ENCODE measurements at regions not wholly inside any gene's neighbourhood (a gene's known extent, or its start where the extent isn't known, plus 50 kb on each side); places are given as distances from the start of the nearest gene placed in this dataset.

DNA sequence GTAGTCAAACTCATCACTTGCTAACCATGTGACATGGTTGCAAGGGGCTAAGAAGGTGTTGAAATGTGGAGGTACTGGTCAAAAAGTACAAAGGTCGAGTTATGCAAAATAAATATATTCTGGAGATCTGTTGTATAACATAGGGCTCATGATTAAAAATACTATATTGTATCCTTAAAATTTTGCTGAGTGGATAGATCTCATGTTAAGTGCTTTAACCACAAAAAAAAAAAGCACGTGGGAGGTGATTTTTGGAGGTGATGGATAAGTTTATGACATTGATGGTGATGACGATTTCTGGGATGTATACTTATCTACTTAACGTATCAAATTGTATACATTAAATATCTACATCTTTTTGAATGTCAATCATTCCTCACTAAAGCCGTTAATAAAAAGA is 96.2 kb upstream of the PAPPA start:
- DNase-seq, result no peak
- no peaks in the 10 kb centered on the region for H3K4me1 Mint-ChIP-seq
- H3K9me3 Mint-ChIP-seq, result peaks cover 3% of the 10 kb centered on the region
- no peaks in the 10 kb centered on the region for H3K36me3 Mint-ChIP-seq
- H3K4me3 Mint-ChIP-seq, result no peak overlapping the region
- no peak overlapping the region for H3K27ac Mint-ChIP-seq
- H3K27me3 Mint-ChIP-seq, result no peaks in the 10 kb centered on the region

DNA sequence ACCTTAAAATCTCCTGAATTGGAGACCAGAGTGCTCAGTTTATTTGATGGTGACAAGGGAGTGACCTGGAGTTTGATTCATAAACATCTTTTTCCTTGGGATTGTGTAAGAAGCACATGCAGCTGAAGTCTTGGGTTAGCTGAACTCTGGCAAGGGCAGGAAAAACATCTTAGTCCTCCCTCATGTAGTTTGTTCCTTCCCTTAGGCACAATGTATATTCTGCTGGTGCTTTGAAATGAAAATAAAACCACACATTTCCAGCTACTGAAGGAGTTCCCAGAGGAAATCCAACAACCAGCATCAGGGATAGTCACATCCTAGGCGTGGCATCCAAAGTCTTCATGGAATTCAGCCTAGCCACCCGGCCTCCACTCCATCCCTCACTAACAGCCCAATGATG is 95.2 kb upstream of the PAPPA start:
- Mint-ChIP-seq H3K27ac (no peak overlapping the region), H3K36me3 (no peaks in the 10 kb centered on the region), H3K4me1 (no peaks in the 10 kb centered on the region), H3K4me3 (no peak overlapping the region), H3K9me3 (peaks cover 3% of the 10 kb centered on the region), H3K27me3 (no peaks in the 10 kb centered on the region)
- DNase-seq, result no peak

DNA sequence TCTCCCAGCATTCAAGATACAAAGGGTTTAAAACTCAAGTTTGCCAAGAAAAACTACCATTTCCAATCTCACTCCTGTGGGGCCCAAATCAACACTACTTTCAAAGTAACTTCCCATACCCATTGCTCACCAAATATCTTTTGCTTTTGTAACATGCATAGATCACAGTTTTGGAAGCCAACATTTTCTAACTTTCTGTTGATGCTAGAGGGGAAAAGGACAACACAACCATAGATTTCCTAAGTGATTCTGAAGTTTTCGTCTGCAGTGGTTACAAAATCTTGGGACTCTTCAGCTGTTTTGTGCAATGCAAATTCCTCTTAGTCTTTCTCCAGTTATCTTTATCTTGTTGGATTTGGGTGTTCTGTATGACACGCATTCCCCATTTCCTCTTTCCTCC is 94.1 kb upstream of the PAPPA start:
- DNase-seq, result no peak

DNA sequence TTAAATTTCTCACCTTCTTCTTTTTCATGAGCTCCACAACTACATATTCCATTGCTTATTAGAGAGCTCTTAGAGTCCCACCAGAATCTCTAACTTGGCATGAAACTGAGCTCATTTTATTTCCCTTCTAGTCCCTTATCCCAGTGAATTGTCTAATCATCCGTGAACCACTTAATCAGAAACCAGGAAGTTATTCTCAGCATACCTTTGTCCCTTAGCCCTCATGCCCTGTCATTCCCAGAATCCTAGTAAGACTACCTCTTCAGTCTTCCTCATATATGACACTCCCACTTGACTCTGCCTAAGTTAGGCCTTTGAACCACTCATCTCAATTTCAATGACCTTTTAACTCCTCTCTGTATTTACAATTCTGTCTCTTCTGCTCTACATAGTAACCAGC is 93.0 kb upstream of the PAPPA start:
- no peaks in the 10 kb centered on the region for H3K9me3 Mint-ChIP-seq
- no peaks in the 10 kb centered on the region for H3K36me3 Mint-ChIP-seq
- H3K27ac Mint-ChIP-seq, result no peak overlapping the region
- DNase-seq, result no peak
- no peak overlapping the region for H3K4me3 Mint-ChIP-seq
- no peaks in the 10 kb centered on the region for H3K27me3 Mint-ChIP-seq
- H3K4me1 Mint-ChIP-seq, result no peaks in the 10 kb centered on the region

More for the DNA sequence above, 94.1 kb upstream of the PAPPA start:
- Mint-ChIP-seq H3K27ac (no peak overlapping the region), H3K9me3 (no peaks in the 10 kb centered on the region), H3K4me1 (no peaks in the 10 kb centered on the region), H3K27me3 (no peaks in the 10 kb centered on the region), H3K36me3 (no peaks in the 10 kb centered on the region), H3K4me3 (no peak overlapping the region)

DNA sequence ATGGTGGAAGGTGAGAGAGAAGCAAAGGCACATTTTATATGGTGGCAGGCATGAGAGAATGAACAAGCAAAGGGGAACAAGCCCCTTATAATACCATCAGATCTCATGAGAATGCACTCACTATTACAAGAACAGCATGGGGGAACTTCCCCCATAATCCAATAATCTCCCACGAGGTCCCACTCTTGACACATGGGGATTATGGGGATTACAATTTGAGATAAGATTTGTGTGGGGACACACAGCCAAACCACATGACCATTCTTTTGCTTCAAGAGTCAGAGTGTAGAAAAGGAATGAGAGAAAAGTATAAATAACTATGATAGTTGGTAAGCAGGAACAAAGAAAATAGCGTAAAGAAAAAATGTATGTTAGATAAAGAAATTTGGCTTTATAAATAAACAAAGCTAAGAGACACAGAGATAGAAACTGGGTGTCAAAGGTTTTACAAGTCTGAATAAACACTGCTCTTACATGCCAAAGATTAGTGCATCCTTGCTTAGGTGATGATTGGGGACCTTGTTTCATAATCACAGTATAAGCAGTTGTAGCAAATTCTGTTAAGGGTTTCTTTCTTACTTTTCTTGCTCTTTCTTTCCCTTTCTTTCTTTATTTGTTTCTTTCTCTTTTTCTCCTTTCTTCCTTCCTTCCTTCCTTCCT is 91.9 kb upstream of the PAPPA start:
- Mint-ChIP-seq H3K27ac (no peak overlapping the region), H3K4me1 (no peaks in the 10 kb centered on the region), H3K36me3 (no peaks in the 10 kb centered on the region), H3K9me3 (no peaks in the 10 kb centered on the region), H3K27me3 (no peaks in the 10 kb centered on the region), H3K4me3 (no peak overlapping the region)
- no peak for DNase-seq

DNA sequence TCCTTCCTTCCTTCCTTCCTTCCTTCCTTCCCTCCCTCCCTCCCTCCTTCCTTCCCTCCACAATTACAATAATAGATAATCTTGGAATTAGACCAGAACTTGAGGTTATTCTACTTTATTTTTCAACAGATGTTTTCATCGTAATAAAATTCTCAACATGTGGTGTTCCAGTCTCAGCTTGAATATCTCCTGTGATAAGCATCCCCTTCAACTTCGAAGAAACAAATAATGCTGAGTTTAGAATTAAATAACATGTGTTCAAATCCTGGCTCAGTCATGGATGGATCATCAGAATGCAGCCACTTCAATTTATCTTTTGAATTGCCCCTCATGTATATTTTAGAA is 91.4 kb upstream of the PAPPA start:
- no peak for DNase-seq
- H3K9me3 Mint-ChIP-seq, result no peaks in the 10 kb centered on the region
- H3K4me1 Mint-ChIP-seq, result no peaks in the 10 kb centered on the region
- no peaks in the 10 kb centered on the region for H3K27me3 Mint-ChIP-seq
- no peak overlapping the region for H3K4me3 Mint-ChIP-seq
- H3K27ac Mint-ChIP-seq, result no peak overlapping the region
- no peaks in the 10 kb centered on the region for H3K36me3 Mint-ChIP-seq

DNA sequence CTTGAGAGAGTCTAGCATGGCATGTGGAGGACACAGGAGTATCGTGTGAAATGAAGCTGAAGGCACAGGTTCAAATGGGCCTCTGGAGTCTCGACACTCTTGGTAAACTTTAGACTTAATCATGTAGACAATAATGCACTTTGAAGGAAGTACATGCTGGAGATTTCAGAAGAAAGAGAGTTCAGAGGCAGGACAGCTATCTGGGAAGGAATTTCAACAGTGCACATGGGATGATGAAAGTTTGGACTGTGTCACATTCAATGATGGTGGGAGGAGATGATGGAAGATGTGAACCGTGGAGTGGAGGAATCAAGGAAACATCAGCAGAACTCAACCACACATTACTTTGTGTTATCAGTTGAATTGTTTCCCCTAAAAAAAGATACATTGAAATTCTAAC is 88.6 kb upstream of the PAPPA start:
- Mint-ChIP-seq H3K9me3 (no peaks in the 10 kb centered on the region), H3K36me3 (no peaks in the 10 kb centered on the region), H3K27ac (no peak overlapping the region), H3K27me3 (no peaks in the 10 kb centered on the region), H3K4me1 (no peaks in the 10 kb centered on the region), H3K4me3 (no peak overlapping the region)
- DNase-seq, result no peak

DNA sequence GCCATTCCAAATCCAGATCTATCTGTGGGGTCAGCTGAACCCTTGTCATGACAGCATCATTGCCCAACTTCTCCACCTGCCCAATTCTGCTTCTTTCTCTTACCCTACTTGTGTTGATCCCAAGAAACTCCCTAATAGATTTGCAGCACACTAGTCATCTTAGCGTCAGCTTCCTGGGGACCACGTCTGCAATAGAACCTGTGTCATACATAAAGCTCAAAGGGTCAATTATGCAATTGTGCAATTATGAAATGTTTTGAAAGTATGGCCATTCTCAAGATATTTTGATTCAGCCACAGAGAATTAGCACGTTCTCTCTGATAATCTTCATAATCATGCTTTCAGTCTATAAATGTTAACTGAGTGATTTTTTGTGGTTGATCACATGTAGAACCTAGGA is 87.4 kb upstream of the PAPPA start:
- H3K36me3 Mint-ChIP-seq, result no peaks in the 10 kb centered on the region
- no peak for DNase-seq
- H3K9me3 Mint-ChIP-seq, result peaks cover 1% of the 10 kb centered on the region
- no peak overlapping the region for H3K4me3 Mint-ChIP-seq
- H3K4me1 Mint-ChIP-seq, result no peaks in the 10 kb centered on the region
- H3K27ac Mint-ChIP-seq, result no peak overlapping the region
- no peaks in the 10 kb centered on the region for H3K27me3 Mint-ChIP-seq

DNA sequence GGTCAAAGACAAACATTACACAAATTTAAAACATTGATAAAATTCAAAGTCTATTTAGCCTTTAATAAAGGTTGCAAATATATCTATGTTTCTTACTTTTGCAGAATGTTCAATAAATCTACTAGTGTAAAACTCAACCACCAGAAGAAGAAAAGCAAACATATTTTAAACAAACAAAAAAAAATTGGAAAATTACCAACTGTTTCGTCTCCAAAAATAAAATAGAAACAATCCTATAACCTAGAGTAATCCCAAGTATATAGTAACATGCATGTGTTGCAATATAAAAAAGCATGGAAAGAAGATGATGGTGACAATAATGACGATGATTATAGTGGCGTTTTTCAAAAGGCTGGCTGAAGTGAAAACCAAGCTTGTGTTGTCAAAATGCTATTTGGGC is 86.0 kb upstream of the PAPPA start:
- DNase-seq, result no peak
- H3K4me1 Mint-ChIP-seq, result no peaks in the 10 kb centered on the region
- H3K27ac Mint-ChIP-seq, result no peak overlapping the region
- no peak overlapping the region for H3K4me3 Mint-ChIP-seq
- peaks cover 1% of the 10 kb centered on the region for H3K9me3 Mint-ChIP-seq
- no peaks in the 10 kb centered on the region for H3K27me3 Mint-ChIP-seq
- no peaks in the 10 kb centered on the region for H3K36me3 Mint-ChIP-seq

DNA sequence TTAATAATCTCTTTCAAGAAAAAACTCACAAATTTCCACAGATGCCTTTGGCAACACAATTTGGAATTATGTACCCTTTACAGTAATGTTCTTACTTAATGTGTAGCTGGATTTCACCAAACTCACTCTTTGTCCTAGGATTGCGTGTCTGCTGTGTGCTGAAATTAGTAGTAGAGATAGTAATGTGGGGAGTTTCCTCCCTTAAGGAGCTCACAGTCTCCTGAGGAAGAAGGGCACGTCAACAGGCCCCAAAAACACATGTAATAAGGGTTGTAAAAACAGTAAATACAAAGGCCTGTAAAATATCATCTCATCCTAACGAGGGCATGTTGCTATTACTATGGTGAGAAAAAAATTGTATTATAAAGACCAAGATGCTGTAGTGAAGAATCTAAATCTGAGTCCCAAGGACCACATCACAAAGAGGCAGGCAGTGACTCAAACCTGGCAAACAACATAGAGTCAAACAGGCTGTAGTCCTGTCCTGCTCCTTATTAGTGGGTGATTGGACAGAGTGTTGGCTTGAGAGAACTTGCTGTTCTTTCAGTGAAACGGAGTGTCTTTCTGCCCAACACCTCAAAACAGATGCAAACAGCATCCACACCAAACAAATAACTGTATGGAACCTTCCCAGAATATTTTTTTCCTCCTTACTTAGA is 83.2 kb upstream of the PAPPA start:
- Mint-ChIP-seq H3K27ac (no peak overlapping the region), H3K36me3 (no peaks in the 10 kb centered on the region), H3K4me3 (no peak overlapping the region), H3K9me3 (peaks cover 1% of the 10 kb centered on the region), H3K4me1 (no peaks in the 10 kb centered on the region), H3K27me3 (peaks cover under 1% of the 10 kb centered on the region)
- no peak for DNase-seq

DNA sequence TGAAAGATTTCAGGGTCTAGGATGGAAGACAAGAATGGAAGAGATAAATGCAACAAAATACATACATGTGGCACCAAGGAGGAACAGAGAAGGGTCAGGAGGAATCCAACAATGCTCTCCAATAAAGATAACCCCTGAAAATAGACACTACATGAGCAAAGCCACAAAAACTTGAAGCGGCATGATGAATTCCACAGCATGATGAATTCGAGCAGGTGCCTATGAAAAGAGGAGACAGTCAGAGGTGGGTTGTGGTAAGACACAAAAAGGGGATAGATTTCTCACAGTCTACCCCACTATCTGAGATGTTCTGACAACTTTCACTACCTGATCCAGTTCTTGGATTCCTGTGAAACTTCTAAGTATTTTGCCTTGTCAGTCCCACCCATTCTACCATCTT is 81.5 kb upstream of the PAPPA start:
- Mint-ChIP-seq H3K4me3 (no peak overlapping the region), H3K9me3 (peaks cover 1% of the 10 kb centered on the region), H3K4me1 (no peaks in the 10 kb centered on the region), H3K36me3 (no peaks in the 10 kb centered on the region), H3K27me3 (peaks cover 3% of the 10 kb centered on the region), H3K27ac (no peak overlapping the region)
- no peak for DNase-seq

DNA sequence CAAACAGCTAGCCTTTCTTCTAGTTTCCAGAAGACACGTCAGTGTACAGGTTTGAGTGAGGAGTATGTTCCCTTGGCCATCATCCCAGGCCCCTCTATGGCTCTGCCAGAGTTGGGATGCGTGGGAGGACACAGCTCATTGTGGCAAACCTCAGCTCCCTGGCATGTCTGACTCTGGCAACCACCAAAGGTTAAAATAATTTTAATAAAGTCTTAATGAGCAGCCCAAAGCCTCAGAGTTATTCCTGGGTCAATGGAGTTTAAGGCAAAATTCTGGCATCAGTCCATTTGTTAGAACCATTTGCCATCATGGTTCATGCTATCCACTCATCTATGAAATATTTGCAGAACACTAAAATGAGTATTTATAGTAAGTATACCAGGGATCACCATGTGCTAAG is 79.8 kb upstream of the PAPPA start:
- Mint-ChIP-seq H3K9me3 (peaks cover 1% of the 10 kb centered on the region), H3K27me3 (peaks cover 3% of the 10 kb centered on the region), H3K4me1 (no peaks in the 10 kb centered on the region), H3K36me3 (no peaks in the 10 kb centered on the region), H3K4me3 (no peak overlapping the region), H3K27ac (no peak overlapping the region)
- no peak for DNase-seq

DNA sequence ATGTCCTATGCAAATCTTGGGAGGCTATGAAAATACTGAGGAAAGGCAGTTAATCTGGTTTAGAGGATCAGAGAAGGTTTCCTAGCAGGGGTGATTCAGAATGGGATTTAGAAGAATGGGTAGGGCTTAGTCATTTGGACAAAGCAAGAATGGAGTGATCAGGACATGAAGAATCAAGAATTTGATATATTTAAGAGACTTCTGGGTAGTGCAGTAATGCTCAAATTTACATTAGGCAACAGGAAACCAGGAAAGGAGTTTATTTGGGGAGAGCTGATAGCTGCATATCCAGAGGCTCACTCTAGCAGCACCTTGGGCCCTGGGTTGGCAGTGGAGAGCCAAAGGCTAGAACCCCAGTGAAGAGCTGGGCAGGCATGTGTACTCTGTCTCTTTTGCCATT is 78.9 kb upstream of the PAPPA start:
- DNase-seq, result no peak
- Mint-ChIP-seq H3K4me1 (no peaks in the 10 kb centered on the region), H3K36me3 (no peaks in the 10 kb centered on the region), H3K27me3 (peaks cover 3% of the 10 kb centered on the region), H3K27ac (no peak overlapping the region), H3K9me3 (peaks cover 1% of the 10 kb centered on the region), H3K4me3 (no peak overlapping the region)

DNA sequence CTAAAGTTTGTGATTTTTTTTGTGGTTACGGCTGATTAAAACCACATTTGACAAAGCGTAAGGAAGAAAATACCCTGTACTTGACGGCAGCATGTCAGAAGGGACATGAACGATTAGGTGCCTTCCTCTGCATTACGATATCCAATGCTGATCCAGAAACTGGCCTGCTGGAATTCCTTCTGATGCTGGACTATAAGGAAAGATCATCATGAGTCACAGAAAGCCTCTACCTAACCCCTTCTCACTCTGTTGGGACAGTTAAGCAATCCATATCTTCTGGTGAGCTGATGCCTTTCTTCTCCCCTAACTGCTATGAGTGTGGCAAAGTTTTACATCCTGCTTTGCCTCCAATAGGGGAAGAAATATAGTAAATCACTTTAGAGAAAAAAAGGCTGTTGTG is 78.4 kb upstream of the PAPPA start:
- Mint-ChIP-seq H3K36me3 (no peaks in the 10 kb centered on the region), H3K27ac (no peak overlapping the region), H3K4me1 (no peaks in the 10 kb centered on the region), H3K4me3 (no peak overlapping the region), H3K27me3 (peaks cover 3% of the 10 kb centered on the region), H3K9me3 (peaks cover 1% of the 10 kb centered on the region)
- no peak for DNase-seq

DNA sequence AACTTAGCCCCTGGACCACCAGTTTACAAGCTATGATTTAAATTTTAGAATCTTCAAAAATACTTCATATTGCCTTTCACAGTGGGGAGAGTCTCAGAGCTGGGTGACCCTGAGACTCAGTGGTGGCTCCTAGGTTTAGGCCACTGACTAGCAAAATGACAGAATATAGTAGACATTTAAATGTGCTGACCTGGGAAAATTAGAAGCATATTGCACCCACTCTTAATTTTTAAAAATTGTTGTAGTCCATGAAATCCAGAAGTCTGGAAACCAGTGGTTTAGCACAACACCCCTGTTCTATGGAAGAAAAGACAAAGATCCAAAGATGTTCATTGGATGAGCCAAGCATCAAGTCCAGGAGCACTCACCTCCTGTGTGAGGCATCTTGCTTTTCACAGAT is 75.0 kb upstream of the PAPPA start:
- Mint-ChIP-seq H3K4me3 (no peak overlapping the region), H3K27me3 (peaks cover 3% of the 10 kb centered on the region), H3K36me3 (no peaks in the 10 kb centered on the region), H3K4me1 (no peaks in the 10 kb centered on the region), H3K9me3 (no peaks in the 10 kb centered on the region), H3K27ac (no peak overlapping the region)
- DNase-seq, result no peak

DNA sequence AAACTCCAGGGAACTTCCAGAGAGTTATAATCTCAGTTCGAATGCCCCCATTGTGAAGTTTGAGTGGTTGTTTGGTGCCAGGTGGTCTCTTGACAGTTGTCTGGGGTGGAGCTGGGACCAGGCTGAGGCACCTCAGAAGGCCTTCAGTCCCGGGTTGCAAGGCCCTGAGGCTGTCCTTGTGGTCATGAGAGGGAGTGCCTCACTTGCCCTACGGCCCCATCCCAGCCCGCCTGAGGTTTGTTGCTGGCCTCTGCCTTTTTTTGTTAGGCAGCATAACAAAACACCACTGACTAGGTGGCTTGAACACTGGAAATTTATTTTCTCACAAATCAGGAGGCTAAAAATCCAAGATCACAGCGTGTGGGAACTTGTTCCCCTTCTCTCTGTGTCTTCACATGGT is 73.0 kb upstream of the PAPPA start:
- no peaks in the 10 kb centered on the region for H3K4me1 Mint-ChIP-seq
- H3K27me3 Mint-ChIP-seq, result peaks cover under 1% of the 10 kb centered on the region
- no peak overlapping the region for H3K4me3 Mint-ChIP-seq
- no peaks in the 10 kb centered on the region for H3K9me3 Mint-ChIP-seq
- H3K27ac Mint-ChIP-seq, result no peak overlapping the region
- DNase-seq, result no peak
- no peaks in the 10 kb centered on the region for H3K36me3 Mint-ChIP-seq
